Fibroblast of villous mesenchyme (primary cell): ENCODE measurements at regions not wholly inside any gene's neighbourhood (a gene's known extent, or its start where the extent isn't known, plus 50 kb on each side); places are given as distances from the start of the nearest gene placed in this dataset.
"Not testable (repeated sequence)": the region's sequence is repeated elsewhere in the genome, so short reads cannot be mapped to it uniquely, and the experiment has no call there.

Experiments used
- DNase-seq: peaks from one replicate; pipeline ENCODE4 v3.0.0-alpha.2; 2010; ENCODE audit warnings: low read depth
- H3K4me3 ChIP-seq: 2 replicates; pipeline ENCODE4 v1.5.1; 2011; ENCODE audit warnings: low read depth, mild to moderate bottlenecking, low read length
- CTCF ChIP-seq: IDR thresholded peaks from 2 replicates; pipeline ENCODE4 v1.5.1; 2012; ENCODE audit warnings: low read depth, mild to moderate bottlenecking, low read length; ENCODE audit not compliant: insufficient read depth

DNA sequence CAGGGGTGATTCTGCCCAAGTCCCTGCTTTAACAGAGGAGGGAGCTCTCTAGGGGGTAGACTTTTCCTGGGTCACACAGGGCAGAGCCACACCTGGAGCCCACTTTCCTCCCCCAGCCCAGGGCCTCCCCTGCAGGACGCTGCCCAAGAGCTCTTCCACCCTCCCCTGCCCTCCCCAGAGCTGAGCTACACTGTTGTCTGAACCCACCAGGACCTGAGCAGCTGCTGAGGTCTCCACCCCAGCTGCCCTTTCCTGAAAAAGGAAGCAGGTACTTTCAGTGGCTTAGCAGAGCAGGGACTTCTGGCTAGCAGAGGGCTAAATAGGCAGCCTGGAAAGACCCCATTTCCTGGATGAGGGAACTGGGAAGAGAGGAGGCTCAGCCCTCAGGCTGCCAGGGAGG, 169.3 kb upstream of the ETV3 start:
- H3K4me3 ChIP-seq: no peak overlapping the region
- TF ChIP-seq CTCF: no peak
- no peak for DNase-seq

DNA sequence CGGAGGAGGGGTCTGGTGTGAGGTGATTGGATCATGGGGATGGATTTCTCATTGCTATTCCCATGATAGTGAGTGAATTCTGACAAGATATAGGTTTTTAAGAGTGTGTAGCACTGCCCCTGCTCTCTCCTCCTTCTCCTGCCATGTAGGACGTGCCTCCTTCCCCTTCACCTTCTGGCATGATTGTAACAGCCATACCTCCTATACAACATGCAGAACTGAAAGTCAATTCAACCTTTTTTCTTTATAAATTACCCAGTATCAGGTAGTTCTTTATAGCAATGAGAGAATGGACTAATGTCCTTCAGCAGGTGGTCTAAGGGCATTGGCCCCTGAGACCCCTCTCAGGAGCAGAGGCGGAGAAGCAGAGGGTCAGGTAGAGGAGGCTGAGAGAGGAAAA, 168.7 kb upstream of the ETV3 start:
- no peak overlapping the region for H3K4me3 ChIP-seq
- no peak for TF ChIP-seq CTCF
- DNase-seq: no peak

- no peak for TF ChIP-seq CTCF
- DNase-seq: no peak
Measured at GRCh38 chr1:157304271-157304670, 166.1 kb upstream of the ETV3 start.

GRCh38 chr1:157302724-157303123, 164.5 kb upstream of the ETV3 start:
- H3K4me3 ChIP-seq: no peak overlapping the region
- TF ChIP-seq CTCF: no peak

More at GRCh38 chr1:157304271-157304670, 166.1 kb upstream of the ETV3 start:
- H3K4me3 ChIP-seq: no peak overlapping the region

DNA sequence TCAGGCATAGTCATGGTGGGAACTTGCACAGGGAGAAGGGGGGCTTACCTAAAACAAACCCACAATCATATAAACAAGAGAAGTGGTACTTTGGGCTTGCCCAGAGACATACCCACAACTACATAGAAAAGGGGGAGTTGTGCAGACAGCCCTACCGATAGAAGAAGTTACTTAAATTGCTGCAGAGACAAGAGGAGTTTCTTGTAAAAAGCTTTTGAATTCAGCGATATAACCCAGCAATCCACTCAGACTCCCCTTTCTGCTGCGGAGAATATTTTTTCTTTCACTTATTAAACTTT, 164.0 kb upstream of the ETV3 start:
- no peak for DNase-seq
- no peak for TF ChIP-seq CTCF
- no peak overlapping the region for H3K4me3 ChIP-seq

More at GRCh38 chr1:157302724-157303123, 164.5 kb upstream of the ETV3 start:
- DNase-seq: no peak

- no peak for TF ChIP-seq CTCF
- no peak overlapping the region for H3K4me3 ChIP-seq
- DNase-seq: no peak
Measured at GRCh38 chr1:157301477-157302198, 163.4 kb upstream of the ETV3 start.

- DNase-seq, H3K4me3 ChIP-seq: not testable (repeated sequence)
Measured at GRCh38 chr1:157294387-157295145, 156.4 kb upstream of the ETV3 start.
